ENCODE measurements at regions not wholly inside any gene's neighbourhood (a gene's known extent, or its start where the extent isn't known, plus 50 kb on each side); places are given as distances from the start of the nearest gene placed in this dataset.

DNA sequence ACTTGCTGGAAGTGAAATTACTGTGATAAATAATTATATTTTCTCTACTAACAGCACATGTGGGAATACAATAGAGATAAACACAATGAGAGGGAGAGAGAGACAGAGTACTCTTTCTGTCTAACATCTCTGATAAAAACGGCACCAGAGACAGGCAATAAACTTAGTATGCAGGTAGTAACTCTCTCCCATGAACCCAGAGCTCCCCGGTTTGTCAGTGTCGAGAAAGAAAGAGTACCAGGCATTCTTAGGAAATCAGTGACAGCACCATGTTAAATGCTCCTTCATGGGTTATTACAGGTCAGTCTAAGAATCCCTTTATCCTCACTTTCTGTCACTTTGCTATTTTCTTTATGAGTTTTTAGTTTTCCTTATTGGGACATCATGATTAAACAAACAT is 110.7 kb upstream of the EPHA3 start:
- no peaks in the 10 kb centered on the region for H3K4me1 ChIP-seq
- no peak overlapping the region for H3K27ac ChIP-seq
- H3K27me3 ChIP-seq, result no peaks in the 10 kb centered on the region
- WGBS, 5 donors, result 42 to 59% (median 51%) methylated on average over 3 of the region's 3 CpGs
- no peaks in the 10 kb centered on the region for H3K36me3 ChIP-seq
- no peak for TF ChIP-seq POLR2A (IDR thresholded peaks at IDR 0.05)
- TF ChIP-seq POLR2AphosphoS5 (IDR thresholded peaks at IDR 0.05), result no peak
- no peak for TF ChIP-seq EP300 (IDR thresholded peaks at IDR 0.05)
- TF ChIP-seq, protein P1, sequence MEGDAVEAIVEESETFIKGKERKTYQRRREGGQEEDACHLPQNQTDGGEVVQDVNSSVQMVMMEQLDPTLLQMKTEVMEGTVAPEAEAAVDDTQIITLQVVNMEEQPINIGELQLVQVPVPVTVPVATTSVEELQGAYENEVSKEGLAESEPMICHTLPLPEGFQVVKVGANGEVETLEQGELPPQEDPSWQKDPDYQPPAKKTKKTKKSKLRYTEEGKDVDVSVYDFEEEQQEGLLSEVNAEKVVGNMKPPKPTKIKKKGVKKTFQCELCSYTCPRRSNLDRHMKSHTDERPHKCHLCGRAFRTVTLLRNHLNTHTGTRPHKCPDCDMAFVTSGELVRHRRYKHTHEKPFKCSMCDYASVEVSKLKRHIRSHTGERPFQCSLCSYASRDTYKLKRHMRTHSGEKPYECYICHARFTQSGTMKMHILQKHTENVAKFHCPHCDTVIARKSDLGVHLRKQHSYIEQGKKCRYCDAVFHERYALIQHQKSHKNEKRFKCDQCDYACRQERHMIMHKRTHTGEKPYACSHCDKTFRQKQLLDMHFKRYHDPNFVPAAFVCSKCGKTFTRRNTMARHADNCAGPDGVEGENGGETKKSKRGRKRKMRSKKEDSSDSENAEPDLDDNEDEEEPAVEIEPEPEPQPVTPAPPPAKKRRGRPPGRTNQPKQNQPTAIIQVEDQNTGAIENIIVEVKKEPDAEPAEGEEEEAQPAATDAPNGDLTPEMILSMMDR (IDR thresholded peaks at IDR 0.05), result no peak
- no peak overlapping the region for H3K4me3 ChIP-seq
- peaks cover 0 to 10% (median 4%) of the 10 kb centered on the region in 4 donors for H3K9me3 ChIP-seq
- intact Hi-C loops (cut with DNase I; ENCODE audit: low total_unique reads), result no loop called here
- DNase-seq, result no peak

DNA sequence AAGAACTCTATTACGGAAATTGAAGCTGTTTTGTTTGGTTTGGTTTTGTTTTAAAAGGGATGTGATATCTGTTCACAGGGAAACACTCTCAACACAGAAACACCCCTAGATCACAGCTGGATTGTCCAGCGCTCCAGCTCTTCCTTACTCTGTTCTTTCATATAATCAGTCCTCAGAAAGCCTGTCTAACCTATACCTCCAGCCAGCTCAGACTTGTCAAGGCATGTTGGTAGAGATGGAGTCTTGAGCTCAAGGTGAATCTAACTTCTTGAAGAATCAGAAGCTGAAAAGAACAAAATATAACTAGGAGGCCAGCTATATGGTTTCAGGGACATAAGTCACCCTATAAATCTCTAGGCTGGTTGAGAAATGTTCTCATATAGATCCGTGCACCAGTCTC is 110.2 kb upstream of the EPHA3 start:
- TF ChIP-seq, protein P1 (IDR thresholded peaks at IDR 0.05), result no peak
- TF ChIP-seq POLR2A (IDR thresholded peaks at IDR 0.05) (no peak), POLR2AphosphoS5 (IDR thresholded peaks at IDR 0.05) (no peak), EP300 (IDR thresholded peaks at IDR 0.05) (no peak)
- DNase-seq, result no peak
- no peak overlapping the region for H3K27ac ChIP-seq
- H3K27me3 ChIP-seq, result no peaks in the 10 kb centered on the region
- H3K4me1 ChIP-seq, result no peaks in the 10 kb centered on the region
- H3K9me3 ChIP-seq, result peaks cover 0 to 10% (median 4%) of the 10 kb centered on the region in 4 donors
- H3K36me3 ChIP-seq, result no peaks in the 10 kb centered on the region
- intact Hi-C loops (cut with DNase I; ENCODE audit: low total_unique reads), result no loop called here
- no peak overlapping the region for H3K4me3 ChIP-seq
- 64 to 80% (median 65%) methylated on average over 3 of the region's 3 CpGs for WGBS, 5 donors

DNA sequence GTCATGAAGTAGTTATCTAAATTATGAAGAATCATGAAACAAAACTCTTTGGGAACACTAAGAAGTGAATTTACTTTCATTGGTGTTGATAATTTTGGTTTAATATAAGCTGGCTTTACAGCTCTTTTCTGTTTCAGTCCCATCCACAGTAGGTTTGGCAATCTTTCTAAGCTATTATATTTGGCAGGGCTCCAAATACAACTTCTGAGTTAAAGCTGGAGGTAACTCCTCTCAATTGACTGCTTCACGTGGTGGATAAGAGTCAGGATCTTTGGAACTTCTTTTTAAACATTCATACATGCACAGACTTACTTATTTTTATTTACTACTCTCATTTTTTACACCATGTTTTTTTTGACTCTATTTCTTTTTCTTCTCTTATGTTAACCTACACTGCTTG is 106.5 kb upstream of the EPHA3 start:
- Histone ChIP-seq H3K27ac (no peak overlapping the region), H3K4me1 (no peaks in the 10 kb centered on the region), H3K9me3 (peaks cover 0 to 10% (median 4%) of the 10 kb centered on the region in 4 donors), H3K4me3 (no peak overlapping the region), H3K27me3 (no peaks in the 10 kb centered on the region), H3K36me3 (no peaks in the 10 kb centered on the region)
- TF ChIP-seq POLR2AphosphoS5 (IDR thresholded peaks at IDR 0.05), result no peak
- TF ChIP-seq, protein P1 (IDR thresholded peaks at IDR 0.05), result no peak
- no peak for TF ChIP-seq POLR2A (IDR thresholded peaks at IDR 0.05)
- no peak for TF ChIP-seq EP300 (IDR thresholded peaks at IDR 0.05)
- WGBS, 5 donors, result 3 to 36% (median 6%) methylated on average over 1 of the region's 1 CpG
- intact Hi-C loops (cut with DNase I; ENCODE audit: low total_unique reads), result no loop called here
- DNase-seq, result peak in 1 of 2 donors; percentile 4

DNA sequence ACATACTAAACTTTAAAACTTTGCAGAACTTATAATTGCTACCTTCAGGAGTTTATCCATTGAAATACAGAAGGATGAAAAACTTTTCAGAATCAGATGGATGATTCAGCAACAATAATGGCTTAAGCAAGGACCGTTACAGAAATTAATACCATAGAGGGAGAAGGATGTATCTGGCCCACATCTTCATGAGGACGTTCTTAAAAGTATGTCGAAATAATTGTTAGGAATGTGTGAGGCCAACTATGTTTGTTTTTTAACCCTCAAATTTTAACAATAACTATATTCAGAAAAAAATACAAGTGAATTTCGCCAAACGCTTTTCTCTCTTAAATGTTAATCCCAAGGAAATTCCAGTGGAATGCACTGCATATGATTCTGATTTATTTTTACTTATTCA is 105.2 kb upstream of the EPHA3 start:
- H3K36me3 ChIP-seq, result no peaks in the 10 kb centered on the region
- WGBS, 5 donors, result 70 to 86% (median 76%) methylated on average over 5 of the region's 5 CpGs

More for the DNA sequence above, 105.2 kb upstream of the EPHA3 start:
- intact Hi-C loops (cut with DNase I; ENCODE audit: low total_unique reads), result no loop called here
- no peak overlapping the region for H3K4me3 ChIP-seq
- peaks cover 0 to 10% (median 4%) of the 10 kb centered on the region in 4 donors for H3K9me3 ChIP-seq
- H3K4me1 ChIP-seq, result no peaks in the 10 kb centered on the region
- TF ChIP-seq, protein P1 (IDR thresholded peaks at IDR 0.05), result no peak
- TF ChIP-seq POLR2AphosphoS5 (IDR thresholded peaks at IDR 0.05), result no peak
- no peak for TF ChIP-seq POLR2A (IDR thresholded peaks at IDR 0.05)
- TF ChIP-seq EP300 (IDR thresholded peaks at IDR 0.05), result no peak
- no peak overlapping the region for H3K27ac ChIP-seq
- no peak for DNase-seq
- no peaks in the 10 kb centered on the region for H3K27me3 ChIP-seq

Data from stomach (tissue), 8 donors.